ENCODE measurements at regions not wholly inside any gene's neighbourhood (a gene's known extent, or its start where the extent isn't known, plus 50 kb on each side); places are given as distances from the start of the nearest gene placed in this dataset.

GRCh38 chr10:4751211-4751610, 74.8 kb upstream of the AKR1E2 start:
- H3K4me3 ChIP-seq: no peak overlapping the region
- no peak for ATAC-seq
- no peak overlapping the region for H3K27ac ChIP-seq
- H3K9me3 ChIP-seq: no peaks in the 10 kb centered on the region
- intact Hi-C loops (cut with DNase I; ENCODE audit: low total_unique reads): no loop called here
- no peak for DNase-seq
- no peaks in the 10 kb centered on the region for H3K36me3 ChIP-seq
- H3K4me1 ChIP-seq: no peaks in the 10 kb centered on the region
- in situ Hi-C loops (cut with MboI; ENCODE audit: low sequenced_read_pairs in 4 of 4): loop anchor here in 2 of 4 donors (25.0 kb wide), 4 partner anchors 239 to 1289 kb away; partner anchors contain the start of gene KLF6 (in 1 of the 2)
- TF ChIP-seq POLR2A (IDR thresholded peaks at IDR 0.05): no peak
- TF ChIP-seq CTCF (IDR thresholded peaks at IDR 0.05 in 4 of 5, conservative IDR thresholded peaks at IDR 0.05 in 1 of 5): no peak
- no peaks in the 10 kb centered on the region for H3K27me3 ChIP-seq

- TF ChIP-seq POLR2A (IDR thresholded peaks at IDR 0.05) (no peak), CTCF (IDR thresholded peaks at IDR 0.05 in 4 of 5, conservative IDR thresholded peaks at IDR 0.05 in 1 of 5) (no peak)
- no peaks in the 10 kb centered on the region for H3K36me3 ChIP-seq
- DNase-seq (no peak), ATAC-seq (no peak)
- intact Hi-C loops (cut with DNase I; ENCODE audit: low total_unique reads) (no loop called here), in situ Hi-C loops (cut with MboI; ENCODE audit: low sequenced_read_pairs in 4 of 4) (no loop called here)
- H3K9me3 ChIP-seq: no peaks in the 10 kb centered on the region
- no peaks in the 10 kb centered on the region for H3K4me1 ChIP-seq
- no peaks in the 10 kb centered on the region for H3K27me3 ChIP-seq
- no peak overlapping the region for H3K27ac ChIP-seq
- H3K4me3 ChIP-seq: no peak overlapping the region
Measured at GRCh38 chr10:4749271-4749574, 76.8 kb upstream of the AKR1E2 start.

GRCh38 chr10:4748491-4749270, 77.3 kb upstream of the AKR1E2 start:
- Histone ChIP-seq H3K9me3 (no peaks in the 10 kb centered on the region), H3K27me3 (no peaks in the 10 kb centered on the region), H3K4me3 (no peak overlapping the region), H3K27ac (no peak overlapping the region), H3K4me1 (no peaks in the 10 kb centered on the region), H3K36me3 (no peaks in the 10 kb centered on the region)
- DNase-seq (no peak), ATAC-seq (no peak)
- TF ChIP-seq CTCF (IDR thresholded peaks at IDR 0.05 in 4 of 5, conservative IDR thresholded peaks at IDR 0.05 in 1 of 5): no peak
- in situ Hi-C loops (cut with MboI; ENCODE audit: low sequenced_read_pairs in 4 of 4): no loop called here
- intact Hi-C loops (cut with DNase I; ENCODE audit: low total_unique reads): no loop called here

- in situ Hi-C loops (cut with MboI; ENCODE audit: low sequenced_read_pairs in 4 of 4): no loop called here
- no peak for ATAC-seq
- Histone ChIP-seq H3K4me3 (no peak overlapping the region), H3K4me1 (peaks cover 4 to 7% of the 10 kb centered on the region in 2 donors), H3K27ac (no peak overlapping the region), H3K27me3 (no peaks in the 10 kb centered on the region), H3K36me3 (no peaks in the 10 kb centered on the region), H3K9me3 (no peaks in the 10 kb centered on the region)
- TF ChIP-seq CTCF (IDR thresholded peaks at IDR 0.05 in 4 of 5, conservative IDR thresholded peaks at IDR 0.05 in 1 of 5) (no peak), POLR2A (IDR thresholded peaks at IDR 0.05) (no peak)
- no peak for DNase-seq
- intact Hi-C loops (cut with DNase I; ENCODE audit: low total_unique reads): no loop called here
Measured at GRCh38 chr10:4742217-4742616, 83.8 kb upstream of the AKR1E2 start.

GRCh38 chr10:4740471-4740870, 85.5 kb upstream of the AKR1E2 start:
- no peaks in the 10 kb centered on the region for H3K27me3 ChIP-seq
- in situ Hi-C loops (cut with MboI; ENCODE audit: low sequenced_read_pairs in 4 of 4): no loop called here
- H3K36me3 ChIP-seq: no peaks in the 10 kb centered on the region
- intact Hi-C loops (cut with DNase I; ENCODE audit: low total_unique reads): no loop called here
- ATAC-seq: no peak
- peaks cover 4 to 7% of the 10 kb centered on the region in 2 donors for H3K4me1 ChIP-seq
- no peak overlapping the region for H3K4me3 ChIP-seq
- DNase-seq: no peak
- H3K9me3 ChIP-seq: no peaks in the 10 kb centered on the region
- no peak overlapping the region for H3K27ac ChIP-seq
- no peak for TF ChIP-seq POLR2A (IDR thresholded peaks at IDR 0.05)
- TF ChIP-seq CTCF (IDR thresholded peaks at IDR 0.05 in 4 of 5, conservative IDR thresholded peaks at IDR 0.05 in 1 of 5): no peak
